Activated CD4-positive, alpha-beta T cell treated with anti-CD3 and anti-CD28 coated beads for 24 hours (primary cell): ENCODE measurements at regions not wholly inside any gene's neighbourhood (a gene's known extent, or its start where the extent isn't known, plus 50 kb on each side); places are given as distances from the start of the nearest gene placed in this dataset.

ENCODE experiments used
- DNase-seq, 2 donors: peaks; one replicate each; pipeline ENCODE4 v3.0.0-alpha.2; 2020; ENCODE audit warnings: low read depth in 2 of 2

GRCh38 chr5:173741729-173742431, 125.4 kb upstream of the BOD1 start:
- no peak for DNase-seq

- no peak for DNase-seq
These were observed 126.0 kb upstream of the BOD1 start for GRCh38 chr5:173742432-173742816.

GRCh38 chr5:173743641-173744343, 127.3 kb upstream of the BOD1 start:
- DNase-seq = no peak

- DNase-seq = no peak
These were observed 128.1 kb upstream of the BOD1 start for GRCh38 chr5:173744551-173744950.

- no peak for DNase-seq
These were observed 128.7 kb upstream of the BOD1 start for GRCh38 chr5:173745123-173745522.

GRCh38 chr5:173745557-173745956, 129.1 kb upstream of the BOD1 start:
- no peak for DNase-seq

GRCh38 chr5:173746047-173746646, 129.7 kb upstream of the BOD1 start:
- DNase-seq = no peak

- no peak for DNase-seq
These were observed 131.4 kb upstream of the BOD1 start for GRCh38 chr5:173747876-173748275.

GRCh38 chr5:173750538-173751265, 134.3 kb upstream of the BOD1 start:
- DNase-seq = no peak

- no peak for DNase-seq
These were observed 134.8 kb upstream of the BOD1 start for GRCh38 chr5:173751266-173751600.

GRCh38 chr5:173752653-173753052, 135.5 kb upstream of the CPEB4 start:
- DNase-seq = no peak

GRCh38 chr5:173753307-173754168, 134.6 kb upstream of the CPEB4 start:
- no peak for DNase-seq

- DNase-seq = no peak
These were observed 132.8 kb upstream of the CPEB4 start for GRCh38 chr5:173755319-173755718.

- no peak for DNase-seq
These were observed 130.5 kb upstream of the CPEB4 start for GRCh38 chr5:173757403-173758209.

- no peak for DNase-seq
These were observed 129.5 kb upstream of the CPEB4 start for GRCh38 chr5:173758676-173759075.

- DNase-seq = no peak
These were observed 128.5 kb upstream of the CPEB4 start for GRCh38 chr5:173759691-173760090.

- no peak for DNase-seq
These were observed 127.5 kb upstream of the CPEB4 start for GRCh38 chr5:173760461-173761177.

- no peak for DNase-seq
These were observed 127.0 kb upstream of the CPEB4 start for GRCh38 chr5:173761178-173761513.

GRCh38 chr5:173762045-173762444, 126.1 kb upstream of the CPEB4 start:
- no peak for DNase-seq

- DNase-seq = no peak
These were observed 125.2 kb upstream of the CPEB4 start for GRCh38 chr5:173762930-173763329.
